H4 (cell line): ENCODE measurements at regions not wholly inside any gene's neighbourhood (a gene's known extent, or its start where the extent isn't known, plus 50 kb on each side); places are given as distances from the start of the nearest gene placed in this dataset.
"Not testable (repeated sequence)": the region's sequence is repeated elsewhere in the genome, so short reads cannot be mapped to it uniquely, and the experiment has no call there.

ENCODE experiments used
- DNase-seq: peaks from one replicate; pipeline ENCODE4 v3.0.0-alpha.2; 2015; ENCODE audit warnings: low spot score

- DNase-seq = no peak
Measured at GRCh38 chr3:187795207-187795960, 50.1 kb upstream of the BCL6 start.

GRCh38 chr3:187798126-187798525 is 52.9 kb upstream of the BCL6 start:
- no peak for DNase-seq

GRCh38 chr3:187798531-187799530 is 53.6 kb upstream of the BCL6 start:
- no peak for DNase-seq

DNA sequence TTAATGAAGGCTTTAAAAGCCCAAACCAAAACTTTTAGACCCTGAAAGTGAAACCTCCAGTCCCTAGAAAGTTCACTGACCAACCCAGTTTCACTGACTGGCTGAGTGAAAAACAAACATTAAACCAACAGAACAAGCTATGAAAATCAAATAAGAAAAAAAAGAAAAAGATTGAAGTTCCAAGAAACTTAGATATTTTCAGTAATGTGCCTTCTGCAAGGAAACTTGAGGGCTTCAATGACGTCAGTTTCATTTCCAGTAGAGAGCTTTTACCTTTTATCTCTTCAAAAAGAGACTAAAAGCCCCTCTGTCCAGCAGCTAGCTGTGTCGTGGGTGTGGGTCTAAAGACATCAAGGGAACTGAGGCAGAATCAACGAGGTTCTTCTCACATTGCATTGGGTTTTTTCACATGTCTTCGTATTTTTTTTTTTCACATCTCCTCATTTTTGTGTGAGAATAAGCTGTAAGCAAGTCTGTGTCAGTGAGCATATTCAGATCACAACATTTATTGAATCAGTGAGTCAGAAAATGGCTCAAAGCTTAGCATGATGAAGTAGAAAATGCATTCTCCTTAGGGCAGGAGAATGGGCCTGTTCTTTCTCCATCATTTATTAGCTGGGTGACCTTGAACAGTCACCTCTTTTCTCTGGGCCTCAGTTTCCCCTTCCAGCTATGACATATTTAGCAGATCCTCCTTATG is 54.8 kb upstream of the BCL6 start:
- DNase-seq = no peak

DNA sequence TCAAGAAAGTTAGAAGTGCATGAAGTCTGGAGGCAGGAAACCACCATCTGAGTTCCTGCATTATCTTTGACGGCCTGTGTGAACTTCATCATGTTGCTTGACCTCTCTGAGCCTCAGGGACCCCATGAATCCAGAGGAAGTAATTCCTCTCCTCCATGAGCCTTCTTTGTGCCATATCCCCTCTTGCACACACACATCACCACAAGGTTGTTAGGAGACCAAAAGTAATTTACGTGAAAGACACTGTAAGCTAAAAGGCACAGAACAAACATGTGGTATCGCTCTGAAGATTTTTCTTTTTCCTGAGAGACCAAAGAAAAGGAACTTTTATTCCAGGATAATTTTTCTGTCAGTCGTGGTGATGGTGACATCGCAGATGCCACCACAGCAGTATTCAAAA is 55.9 kb upstream of the BCL6 start:
- DNase-seq = no peak

GRCh38 chr3:187802203-187802927 is 57.1 kb upstream of the BCL6 start:
- DNase-seq = no peak

GRCh38 chr3:187802928-187803259 is 57.6 kb upstream of the BCL6 start:
- DNase-seq = no peak

GRCh38 chr3:187804120-187804744 is 59.0 kb upstream of the BCL6 start:
- DNase-seq = no peak

- no peak for DNase-seq
Measured at GRCh38 chr3:187804745-187805121, 59.5 kb upstream of the BCL6 start.

GRCh38 chr3:187805774-187806173 is 60.5 kb upstream of the BCL6 start:
- no peak for DNase-seq

DNA sequence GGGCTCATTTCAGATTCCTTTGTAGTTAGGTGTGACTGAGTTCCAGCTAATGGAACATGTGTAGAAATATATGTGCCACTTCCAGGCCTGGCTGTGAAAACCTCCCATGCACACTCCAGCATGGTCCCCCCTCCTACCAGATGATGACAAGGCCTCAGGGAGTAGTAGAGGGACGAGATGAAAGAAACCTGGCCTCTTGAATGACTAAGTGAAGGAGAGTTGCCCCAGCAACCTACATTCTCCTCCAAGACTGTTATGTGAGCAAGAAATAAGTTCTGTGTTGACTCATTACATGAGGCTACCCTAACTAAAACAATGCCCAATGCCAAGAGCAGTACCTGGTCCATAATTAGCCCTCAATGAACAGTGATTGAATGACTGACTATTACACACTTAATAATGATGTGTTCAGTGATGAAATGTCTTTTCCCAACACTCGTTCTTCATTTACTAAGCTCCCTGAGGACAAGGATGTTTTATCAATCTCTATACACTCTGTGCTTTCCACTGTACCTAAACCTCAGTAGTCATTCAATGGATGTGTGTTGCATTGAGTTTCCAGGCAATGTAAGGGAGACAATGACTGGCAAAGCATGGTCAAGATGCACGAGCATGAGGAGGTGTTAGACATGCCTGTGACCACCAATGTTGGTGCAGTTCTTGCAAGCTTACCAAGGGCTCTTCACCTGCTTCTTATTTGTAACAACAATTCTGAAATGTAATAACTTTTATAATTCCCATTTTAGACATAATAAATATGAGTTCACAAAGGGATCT is 62.0 kb upstream of the BCL6 start:
- DNase-seq = no peak

DNA sequence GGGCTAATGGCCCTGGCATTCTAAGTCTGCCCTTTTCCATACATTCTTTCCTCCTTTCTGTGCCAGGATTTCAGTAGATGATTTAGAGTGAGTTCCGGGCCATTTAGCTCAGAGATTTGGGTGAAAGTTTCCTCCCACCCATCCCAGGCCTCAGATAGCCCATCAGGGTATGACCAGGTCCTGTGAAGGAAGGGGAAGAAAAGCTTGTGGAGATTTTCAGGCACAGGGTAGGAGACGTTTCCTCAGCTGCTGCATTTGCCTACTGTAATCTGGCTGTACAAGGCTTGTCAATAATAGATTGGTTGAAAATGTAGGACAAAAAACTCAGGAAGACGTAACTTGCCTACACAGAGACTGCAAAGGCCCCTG is 63.2 kb upstream of the BCL6 start:
- DNase-seq = no peak

DNA sequence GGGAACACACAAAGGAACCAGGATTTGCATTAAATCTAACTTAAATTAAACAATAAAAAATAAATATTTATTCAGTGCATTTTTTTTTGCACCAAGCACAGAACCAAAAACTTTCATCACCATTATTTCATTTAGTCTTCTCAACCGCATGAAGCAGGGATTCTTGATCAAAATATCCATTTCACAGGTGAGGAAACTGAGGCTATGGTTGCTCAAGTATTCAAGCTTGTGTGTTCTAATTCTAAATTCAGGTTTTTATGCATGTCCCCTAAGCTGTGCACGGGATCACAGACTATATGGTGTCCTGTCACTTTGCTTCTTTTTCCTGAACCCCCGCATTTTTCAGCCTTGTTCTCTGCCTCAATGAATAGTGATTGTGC is 64.3 kb upstream of the BCL6 start:
- DNase-seq = no peak

GRCh38 chr3:187810021-187810446 is 64.8 kb upstream of the BCL6 start:
- DNase-seq = no peak

DNA sequence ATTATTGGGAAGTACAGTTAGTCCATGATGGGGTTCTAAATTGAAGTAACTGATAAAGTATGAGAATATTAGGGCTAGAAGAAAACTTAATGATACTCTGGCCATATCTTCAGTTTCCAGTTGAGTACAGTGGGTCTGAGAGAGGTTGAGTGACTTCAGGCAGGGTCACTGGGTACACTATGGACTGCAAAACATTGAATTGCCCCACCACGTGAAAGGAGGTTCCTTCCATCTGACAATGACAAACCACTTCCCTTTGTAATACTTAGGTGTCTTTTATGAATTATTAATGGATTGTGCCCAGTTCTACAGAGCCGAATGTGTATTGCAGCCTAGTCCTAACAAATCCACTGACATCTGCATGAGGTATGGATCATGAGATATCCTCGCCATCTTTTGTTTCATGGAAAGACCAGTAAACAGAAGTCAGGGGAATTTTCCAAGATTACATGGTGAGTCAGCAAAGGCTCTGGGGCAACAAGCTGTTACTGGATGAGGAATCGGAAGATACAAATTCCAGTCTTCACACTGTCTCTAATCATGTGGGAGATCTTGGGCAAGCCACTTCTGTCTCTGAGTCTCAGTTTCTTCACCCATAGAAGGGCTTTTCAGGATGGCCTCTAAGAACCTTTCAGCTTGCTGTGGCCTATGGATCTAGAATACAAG is 66.5 kb upstream of the BCL6 start:
- DNase-seq = peak; percentile 42

GRCh38 chr3:187812496-187812895 is 67.2 kb upstream of the BCL6 start:
- DNase-seq = no peak

GRCh38 chr3:187813198-187813597 is 67.9 kb upstream of the BCL6 start:
- no peak for DNase-seq

GRCh38 chr3:187817766-187818165 is 72.5 kb upstream of the BCL6 start:
- not testable (repeated sequence) for DNase-seq

GRCh38 chr3:187821616-187822317 is 76.5 kb upstream of the BCL6 start:
- DNase-seq = no peak
